ENCODE measurements at regions not wholly inside any gene's neighbourhood (a gene's known extent, or its start where the extent isn't known, plus 50 kb on each side); places are given as distances from the start of the nearest gene placed in this dataset.

- DNase-seq (ENCODE audit: low spot score) = no peak
Measured at GRCh38 chr6:95142661-95143335, 434.5 kb upstream of the MANEA start.

GRCh38 chr6:95143408-95144180, 433.7 kb upstream of the MANEA start:
- no peak for DNase-seq (ENCODE audit: low spot score)

GRCh38 chr6:95145457-95145856, 431.9 kb upstream of the MANEA start:
- DNase-seq (ENCODE audit: low spot score) = no peak

GRCh38 chr6:95159557-95159956, 417.8 kb upstream of the MANEA start:
- no peak for DNase-seq (ENCODE audit: low spot score)

- no peak for DNase-seq (ENCODE audit: low spot score)
Measured at GRCh38 chr6:95169775-95170174, 407.6 kb upstream of the MANEA start.

GRCh38 chr6:95175927-95176675, 401.2 kb upstream of the MANEA start:
- DNase-seq (ENCODE audit: low spot score) = no peak

GRCh38 chr6:95185874-95186273, 391.5 kb upstream of the MANEA start:
- DNase-seq (ENCODE audit: low spot score) = no peak

- no peak for DNase-seq (ENCODE audit: low spot score)
Measured at GRCh38 chr6:95186710-95187109, 390.6 kb upstream of the MANEA start.

- DNase-seq (ENCODE audit: low spot score) = no peak
Measured at GRCh38 chr6:95197590-95197989, 379.7 kb upstream of the MANEA start.

- DNase-seq (ENCODE audit: low spot score) = peak; percentile 0
Measured at GRCh38 chr6:95203153-95203754, 374.1 kb upstream of the MANEA start.

- no peak for DNase-seq (ENCODE audit: low spot score)
Measured at GRCh38 chr6:95204178-95204577, 373.2 kb upstream of the MANEA start.

- DNase-seq (ENCODE audit: low spot score) = no peak
Measured at GRCh38 chr6:95208621-95209020, 368.7 kb upstream of the MANEA start.

GRCh38 chr6:95209074-95209473, 368.3 kb upstream of the MANEA start:
- DNase-seq (ENCODE audit: low spot score) = no peak

- DNase-seq (ENCODE audit: low spot score) = no peak
Measured at GRCh38 chr6:95216555-95216954, 360.8 kb upstream of the MANEA start.

GRCh38 chr6:95227351-95227750, 350.0 kb upstream of the MANEA start:
- DNase-seq (ENCODE audit: low spot score) = no peak

GRCh38 chr6:95228636-95229035, 348.7 kb upstream of the MANEA start:
- no peak for DNase-seq (ENCODE audit: low spot score)

- no peak for DNase-seq (ENCODE audit: low spot score)
Measured at GRCh38 chr6:95230071-95230740, 347.1 kb upstream of the MANEA start.

GRCh38 chr6:95231416-95231815, 345.9 kb upstream of the MANEA start:
- no peak for DNase-seq (ENCODE audit: low spot score)

GRCh38 chr6:95232446-95232845, 344.9 kb upstream of the MANEA start:
- no peak for DNase-seq (ENCODE audit: low spot score)

GRCh38 chr6:95233879-95234278, 343.5 kb upstream of the MANEA start:
- DNase-seq (ENCODE audit: low spot score) = no peak

GRCh38 chr6:95240514-95240913, 336.8 kb upstream of the MANEA start:
- no peak for DNase-seq (ENCODE audit: low spot score)

GRCh38 chr6:95242560-95242959, 334.8 kb upstream of the MANEA start:
- DNase-seq (ENCODE audit: low spot score) = no peak
